MCF 10A (cell line): ENCODE measurements at regions not wholly inside any gene's neighbourhood (a gene's known extent, or its start where the extent isn't known, plus 50 kb on each side); places are given as distances from the start of the nearest gene placed in this dataset.
"Not testable (repeated sequence)": the region's sequence is repeated elsewhere in the genome, so short reads cannot be mapped to it uniquely, and the experiment has no call there.

Experiments used
- BruUV-seq: library from RNA; stranded (reverse); fragments of 400-500 nt; replicated peaks from 2 replicates; lab custom pipeline; 2021; lab: Mats Ljungman, UMichigan
- CTCF ChIA-PET: fragments of 300-600 bp; sonication (Branson Sonifier 250); formaldehyde crosslinking; extraction: SDS; loops from one replicate; lab custom pipeline; 2021; ENCODE audit warnings: antibody characterized with exemption, inconsistent platforms; lab: Yijun Ruan, JAX
- POLR2A ChIA-PET: fragments of 300-600, 350-650 bp; sonication (Branson Sonifier 250); formaldehyde crosslinking; extraction: SDS; loops from one replicate; lab custom pipeline; 2020; ENCODE audit warnings: antibody characterized with exemption, inconsistent platforms; lab: Yijun Ruan, JAX
- DNase-seq: peaks from one replicate; pipeline ENCODE4 v3.0.0-alpha.2; 2018; ENCODE audit not compliant: unreplicated experiment
- H3K27ac Mint-ChIP-seq: one replicate; pipeline ENCODE4 v1.8.0; 2022; ENCODE audit warnings: mild to moderate bottlenecking, low read depth, mixed read lengths; ENCODE audit not compliant: unreplicated experiment
- H3K27me3 Mint-ChIP-seq: one replicate; pipeline ENCODE4 v1.8.0; 2022; ENCODE audit warnings: mixed read lengths; ENCODE audit not compliant: insufficient read depth, unreplicated experiment
- H3K36me3 Mint-ChIP-seq: one replicate; pipeline ENCODE4 v1.8.0; 2022; ENCODE audit warnings: mild to moderate bottlenecking, moderate library complexity, mixed read lengths; ENCODE audit not compliant: insufficient read depth, unreplicated experiment
- H3K4me1 Mint-ChIP-seq: one replicate; pipeline ENCODE4 v1.8.0; 2022; ENCODE audit warnings: mixed read lengths; ENCODE audit not compliant: insufficient read depth, unreplicated experiment
- H3K4me3 Mint-ChIP-seq: one replicate; pipeline ENCODE4 v1.8.0; 2022; ENCODE audit warnings: mild to moderate bottlenecking, moderate library complexity, mixed read lengths; ENCODE audit not compliant: unreplicated experiment
- H3K9me3 Mint-ChIP-seq: one replicate; pipeline ENCODE4 v1.8.0; 2022; ENCODE audit warnings: mixed read lengths; ENCODE audit not compliant: unreplicated experiment
- intact Hi-C: fragments of 100-400 bp; cut with micrococcal nuclease; formaldehyde crosslinking; loops from 2 replicates; pipeline ENCODE4 v1.14.1; 2022

GRCh38 chr9:40592406-40592805 is 536.1 kb downstream of the FOXD4L6 start:
- Mint-ChIP-seq H3K27me3 (peaks cover 12% of the 10 kb centered on the region), H3K9me3 (peaks cover 11% of the 10 kb centered on the region), H3K27ac (peak overlapping the region; percentile 23)
- POLR2A ChIA-PET, H3K4me1 Mint-ChIP-seq, H3K36me3 Mint-ChIP-seq, BruUV-seq, intact Hi-C loops, CTCF ChIA-PET, H3K4me3 Mint-ChIP-seq, DNase-seq: not testable (repeated sequence)

GRCh38 chr9:40591915-40592314 is 536.6 kb downstream of the FOXD4L6 start:
- H3K27ac Mint-ChIP-seq: peak overlapping the region; percentile 23
- BruUV-seq, H3K27me3 Mint-ChIP-seq, H3K36me3 Mint-ChIP-seq, H3K4me3 Mint-ChIP-seq, POLR2A ChIA-PET, CTCF ChIA-PET, H3K4me1 Mint-ChIP-seq, intact Hi-C loops: not testable (repeated sequence)
- peaks cover 11% of the 10 kb centered on the region for H3K9me3 Mint-ChIP-seq
- peak; percentile 11 for DNase-seq

GRCh38 chr9:40587475-40588195 is 540.8 kb downstream of the FOXD4L6 start:
- H3K4me3 Mint-ChIP-seq, POLR2A ChIA-PET, intact Hi-C loops, H3K4me1 Mint-ChIP-seq, H3K9me3 Mint-ChIP-seq, CTCF ChIA-PET, H3K27me3 Mint-ChIP-seq, H3K27ac Mint-ChIP-seq, H3K36me3 Mint-ChIP-seq, BruUV-seq: not testable (repeated sequence)
- peak; percentile 44 for DNase-seq

- H3K4me3 Mint-ChIP-seq, POLR2A ChIA-PET, DNase-seq: not testable (repeated sequence)
These were observed 544.4 kb downstream of the FOXD4L6 start for GRCh38 chr9:40584039-40584438.

GRCh38 chr9:40583230-40583629 is 545.3 kb downstream of the FOXD4L6 start:
- POLR2A ChIA-PET, BruUV-seq, H3K27me3 Mint-ChIP-seq, CTCF ChIA-PET, DNase-seq, H3K36me3 Mint-ChIP-seq, H3K9me3 Mint-ChIP-seq, H3K27ac Mint-ChIP-seq, H3K4me1 Mint-ChIP-seq, intact Hi-C loops: not testable (repeated sequence)
- H3K4me3 Mint-ChIP-seq: peak overlapping the region; percentile 47

More at GRCh38 chr9:40584039-40584438, 544.4 kb downstream of the FOXD4L6 start:
- BruUV-seq, H3K36me3 Mint-ChIP-seq, H3K27ac Mint-ChIP-seq, intact Hi-C loops, H3K27me3 Mint-ChIP-seq, CTCF ChIA-PET, H3K4me1 Mint-ChIP-seq, H3K9me3 Mint-ChIP-seq: not testable (repeated sequence)

- POLR2A ChIA-PET, H3K27ac Mint-ChIP-seq, H3K36me3 Mint-ChIP-seq, H3K27me3 Mint-ChIP-seq, H3K4me3 Mint-ChIP-seq, H3K9me3 Mint-ChIP-seq, BruUV-seq, intact Hi-C loops, CTCF ChIA-PET, H3K4me1 Mint-ChIP-seq, DNase-seq: not testable (repeated sequence)
These were observed 549.6 kb downstream of the FOXD4L6 start for GRCh38 chr9:40578908-40579307.
